ENCODE measurements at regions not wholly inside any gene's neighbourhood (a gene's known extent, or its start where the extent isn't known, plus 50 kb on each side); places are given as distances from the start of the nearest gene placed in this dataset.

- TF ChIP-seq CTCF (IDR thresholded peaks at IDR 0.05; ENCODE audit: insufficient read depth, low read length, poor library complexity, severe bottlenecking) (no peak), EZH2phosphoT487 (conservative IDR thresholded peaks at IDR 0.05; ENCODE audit: low read length) (no peak)
These were observed 224.7 kb upstream of the SFRP2 start for GRCh38 chr4:154013576-154013975.
